Sigmoid colon (tissue), 4 donors: ENCODE measurements at regions not wholly inside any gene's neighbourhood (a gene's known extent, or its start where the extent isn't known, plus 50 kb on each side); places are given as distances from the start of the nearest gene placed in this dataset.

ENCODE experiments used
- POLR2AphosphoS5 ChIP-seq, 4 donors: sonication (generic); formaldehyde crosslinking; IDR thresholded peaks; one replicate each; pipeline ENCODE4 v1.6.1; 2017; ENCODE audit warnings: antibody characterized with exemption in 4 of 4
- TF ChIP-seq, protein P1 (sequence below), 4 experiments: fragments of 450-650 bp in 3 of 4; fragments of 200-600 bp in 1 of 4; IDR thresholded peaks; one replicate each; pipeline ENCODE4 v1.5.1; 2016 to 2019; ENCODE audit warnings: antibody characterized with exemption in 4 of 4, mild to moderate bottlenecking in 3 of 4, moderate library complexity in 2 of 4

- TF ChIP-seq, protein P1, sequence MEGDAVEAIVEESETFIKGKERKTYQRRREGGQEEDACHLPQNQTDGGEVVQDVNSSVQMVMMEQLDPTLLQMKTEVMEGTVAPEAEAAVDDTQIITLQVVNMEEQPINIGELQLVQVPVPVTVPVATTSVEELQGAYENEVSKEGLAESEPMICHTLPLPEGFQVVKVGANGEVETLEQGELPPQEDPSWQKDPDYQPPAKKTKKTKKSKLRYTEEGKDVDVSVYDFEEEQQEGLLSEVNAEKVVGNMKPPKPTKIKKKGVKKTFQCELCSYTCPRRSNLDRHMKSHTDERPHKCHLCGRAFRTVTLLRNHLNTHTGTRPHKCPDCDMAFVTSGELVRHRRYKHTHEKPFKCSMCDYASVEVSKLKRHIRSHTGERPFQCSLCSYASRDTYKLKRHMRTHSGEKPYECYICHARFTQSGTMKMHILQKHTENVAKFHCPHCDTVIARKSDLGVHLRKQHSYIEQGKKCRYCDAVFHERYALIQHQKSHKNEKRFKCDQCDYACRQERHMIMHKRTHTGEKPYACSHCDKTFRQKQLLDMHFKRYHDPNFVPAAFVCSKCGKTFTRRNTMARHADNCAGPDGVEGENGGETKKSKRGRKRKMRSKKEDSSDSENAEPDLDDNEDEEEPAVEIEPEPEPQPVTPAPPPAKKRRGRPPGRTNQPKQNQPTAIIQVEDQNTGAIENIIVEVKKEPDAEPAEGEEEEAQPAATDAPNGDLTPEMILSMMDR (IDR thresholded peaks at IDR 0.05): no peak
- TF ChIP-seq POLR2AphosphoS5 (IDR thresholded peaks at IDR 0.05): no peak
These were observed 447.7 kb upstream of the HNRNPA3 start for GRCh38 chr2:176764921-176765320.
